Neural crest cell (in vitro differentiated cells): ENCODE measurements at regions not wholly inside any gene's neighbourhood (a gene's known extent, or its start where the extent isn't known, plus 50 kb on each side); places are given as distances from the start of the nearest gene placed in this dataset.
"Not testable (repeated sequence)": the region's sequence is repeated elsewhere in the genome, so short reads cannot be mapped to it uniquely, and the experiment has no call there.

ENCODE experiments used
- DNase-seq: peaks from one replicate; pipeline ENCODE4 v3.0.0; 2021; ENCODE audit warnings: low read depth, mixed read lengths, low spot score
- H3K27ac Mint-ChIP-seq: one replicate; pipeline ENCODE4 v1.8.0; 2021; ENCODE audit warnings: mild to moderate bottlenecking, mixed read lengths; ENCODE audit not compliant: unreplicated experiment
- H3K27me3 Mint-ChIP-seq: 2 replicates; pipeline ENCODE4 v1.8.0; 2021; ENCODE audit warnings: low read depth, mild to moderate bottlenecking, mixed read lengths
- H3K36me3 Mint-ChIP-seq: 2 replicates; pipeline ENCODE4 v1.8.0; 2021; ENCODE audit warnings: low read depth, mild to moderate bottlenecking, mixed read lengths
- H3K4me1 Mint-ChIP-seq: 2 replicates; pipeline ENCODE4 v1.8.0; 2021; ENCODE audit warnings: mixed read lengths
- H3K4me3 Mint-ChIP-seq: one replicate; pipeline ENCODE4 v1.8.0; 2021; ENCODE audit warnings: mild to moderate bottlenecking, mixed read lengths
- H3K9me3 Mint-ChIP-seq: 2 replicates; pipeline ENCODE4 v1.8.0; 2021; ENCODE audit warnings: mixed read lengths
- TF ChIP-seq, protein P1 (sequence below): fragments of 200-600 bp; sonication (generic); conservative IDR thresholded peaks from 2 replicates; pipeline ENCODE4 v1.5.0; 2021; ENCODE audit warnings: antibody characterized with exemption, mild to moderate bottlenecking

DNA sequence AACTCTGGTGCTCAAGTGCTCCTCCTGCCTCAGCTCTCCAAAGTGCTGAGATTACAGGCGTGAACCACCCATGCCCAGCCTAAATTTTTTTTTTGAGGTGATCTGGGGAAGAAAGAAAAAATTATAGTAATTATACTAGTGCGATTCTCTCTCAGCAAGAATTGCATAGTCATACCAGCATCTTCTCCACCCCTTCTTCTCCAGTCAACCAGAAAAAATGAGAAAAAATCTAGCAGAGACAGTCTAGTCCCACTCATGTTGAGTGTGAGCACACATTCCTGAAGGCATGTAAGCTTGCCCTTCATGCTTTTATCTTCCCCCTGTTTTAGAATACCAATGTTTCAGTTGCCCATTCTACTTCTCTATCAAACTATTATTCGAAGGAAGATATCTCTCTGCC is 207.6 kb downstream of the S1PR1 start:
- H3K27ac Mint-ChIP-seq: no peak overlapping the region
- peaks cover 12% of the 10 kb centered on the region for H3K4me1 Mint-ChIP-seq
- peaks cover 3% of the 10 kb centered on the region for H3K27me3 Mint-ChIP-seq

DNA sequence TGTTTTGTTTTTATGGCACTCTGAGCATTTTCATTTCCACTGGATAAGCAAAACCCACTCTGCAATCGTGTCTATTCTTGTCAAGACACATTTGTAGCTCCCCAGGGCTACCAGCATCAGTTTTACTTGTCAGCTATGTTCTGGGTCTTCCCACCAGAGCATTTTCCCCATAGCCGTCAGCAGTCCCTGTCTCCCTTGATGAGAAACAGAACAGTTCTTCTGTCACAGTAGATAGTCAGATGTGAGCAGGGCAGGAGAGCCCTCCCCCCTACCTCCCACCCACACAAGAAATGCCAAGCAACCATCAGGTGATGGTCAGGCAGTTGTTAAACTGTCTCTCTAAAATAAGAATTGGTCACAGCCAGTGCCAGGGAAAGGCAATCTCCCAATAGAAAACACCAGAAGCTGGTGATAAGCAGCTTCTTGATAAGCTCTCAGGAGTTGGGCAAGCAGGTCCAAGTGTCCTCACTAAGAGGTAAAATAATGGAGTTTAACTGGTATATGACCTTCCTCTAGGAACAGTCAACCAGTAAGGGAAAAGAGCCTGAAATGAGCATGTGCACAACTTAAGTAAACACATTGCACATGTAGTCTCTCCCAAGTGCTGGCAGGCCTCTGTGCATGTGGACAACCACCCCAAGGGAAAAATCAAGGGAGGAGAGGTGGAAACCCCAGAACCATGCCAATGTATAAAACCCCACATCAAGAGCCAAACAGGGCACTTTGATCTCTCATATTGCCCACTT is 208.2 kb downstream of the S1PR1 start:
- Mint-ChIP-seq H3K9me3 (no peaks in the 10 kb centered on the region), H3K4me3 (no peak overlapping the region), H3K4me1 (peaks cover 9% of the 10 kb centered on the region)

More for the DNA sequence above, 207.6 kb downstream of the S1PR1 start:
- no peaks in the 10 kb centered on the region for H3K9me3 Mint-ChIP-seq
- TF ChIP-seq, protein P1, sequence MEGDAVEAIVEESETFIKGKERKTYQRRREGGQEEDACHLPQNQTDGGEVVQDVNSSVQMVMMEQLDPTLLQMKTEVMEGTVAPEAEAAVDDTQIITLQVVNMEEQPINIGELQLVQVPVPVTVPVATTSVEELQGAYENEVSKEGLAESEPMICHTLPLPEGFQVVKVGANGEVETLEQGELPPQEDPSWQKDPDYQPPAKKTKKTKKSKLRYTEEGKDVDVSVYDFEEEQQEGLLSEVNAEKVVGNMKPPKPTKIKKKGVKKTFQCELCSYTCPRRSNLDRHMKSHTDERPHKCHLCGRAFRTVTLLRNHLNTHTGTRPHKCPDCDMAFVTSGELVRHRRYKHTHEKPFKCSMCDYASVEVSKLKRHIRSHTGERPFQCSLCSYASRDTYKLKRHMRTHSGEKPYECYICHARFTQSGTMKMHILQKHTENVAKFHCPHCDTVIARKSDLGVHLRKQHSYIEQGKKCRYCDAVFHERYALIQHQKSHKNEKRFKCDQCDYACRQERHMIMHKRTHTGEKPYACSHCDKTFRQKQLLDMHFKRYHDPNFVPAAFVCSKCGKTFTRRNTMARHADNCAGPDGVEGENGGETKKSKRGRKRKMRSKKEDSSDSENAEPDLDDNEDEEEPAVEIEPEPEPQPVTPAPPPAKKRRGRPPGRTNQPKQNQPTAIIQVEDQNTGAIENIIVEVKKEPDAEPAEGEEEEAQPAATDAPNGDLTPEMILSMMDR: no peak
- no peak for DNase-seq
- no peak overlapping the region for H3K4me3 Mint-ChIP-seq
- no peaks in the 10 kb centered on the region for H3K36me3 Mint-ChIP-seq

DNA sequence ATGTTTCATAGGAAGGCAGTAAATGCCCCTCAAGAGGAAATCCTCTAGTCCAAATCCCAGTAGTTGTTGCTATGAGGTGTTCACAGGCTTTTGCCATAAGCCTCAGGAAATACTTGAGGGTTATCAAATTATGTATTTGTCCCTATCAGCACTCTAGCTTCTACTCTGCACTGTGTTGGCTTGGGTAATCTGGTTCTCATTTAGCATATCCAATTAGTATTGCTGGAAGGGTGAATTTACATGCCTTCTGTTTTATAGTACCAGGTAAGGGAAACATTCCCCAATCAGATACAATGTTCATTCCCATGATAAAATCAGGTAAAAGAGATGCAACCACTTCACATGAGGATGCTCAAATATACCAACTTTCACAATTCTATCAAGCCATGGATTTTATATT is 211.2 kb downstream of the S1PR1 start:
- no peak for DNase-seq
- Mint-ChIP-seq H3K4me3 (no peak overlapping the region), H3K36me3 (no peaks in the 10 kb centered on the region), H3K4me1 (no peaks in the 10 kb centered on the region), H3K9me3 (peaks cover 3% of the 10 kb centered on the region), H3K27ac (no peak overlapping the region), H3K27me3 (peaks cover 3% of the 10 kb centered on the region)
- TF ChIP-seq, protein P1: no peak

More for the DNA sequence above, 208.2 kb downstream of the S1PR1 start:
- TF ChIP-seq, protein P1: no peak
- Mint-ChIP-seq H3K27ac (no peak overlapping the region), H3K36me3 (no peaks in the 10 kb centered on the region), H3K27me3 (peaks cover 3% of the 10 kb centered on the region)
- no peak for DNase-seq

DNA sequence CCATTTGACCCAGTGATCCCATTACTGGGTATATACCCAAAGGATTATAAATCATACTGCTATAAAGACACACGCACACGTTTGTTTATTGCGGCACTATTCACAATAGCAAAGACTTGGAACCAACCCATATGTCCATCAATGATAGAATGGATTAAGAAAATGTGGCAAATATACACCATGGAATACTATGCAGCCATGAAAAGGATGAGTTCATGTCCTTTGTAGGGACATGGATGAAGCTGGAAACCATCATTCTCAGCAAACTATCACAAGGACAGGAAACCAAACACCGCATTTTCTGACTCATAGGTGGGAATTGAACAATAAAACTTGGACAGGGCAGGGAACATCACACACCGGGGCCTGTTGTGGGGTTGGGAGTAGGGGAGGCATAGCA is 213.9 kb downstream of the S1PR1 start:
- H3K4me1 Mint-ChIP-seq, H3K4me3 Mint-ChIP-seq, H3K27me3 Mint-ChIP-seq, H3K27ac Mint-ChIP-seq, H3K9me3 Mint-ChIP-seq, H3K36me3 Mint-ChIP-seq, DNase-seq: not testable (repeated sequence)

DNA sequence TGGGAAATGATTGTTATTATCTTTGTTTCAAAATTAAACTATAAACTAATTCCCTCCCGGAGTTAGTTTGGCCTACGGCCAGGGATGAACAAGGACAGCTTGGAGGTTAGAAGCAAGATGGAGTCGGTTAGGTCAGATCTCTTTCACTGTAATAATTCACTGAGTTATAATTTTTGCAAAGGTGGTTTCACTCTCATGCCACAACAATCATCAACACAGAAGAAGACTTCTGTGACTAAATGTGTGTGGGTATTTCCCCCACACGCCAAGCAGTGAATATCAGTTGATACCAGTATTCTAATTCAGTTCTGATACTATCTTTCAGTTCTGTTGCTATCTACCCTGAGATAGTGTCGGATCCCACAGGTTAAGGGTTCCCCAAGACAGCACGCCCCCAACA is 215.1 kb downstream of the S1PR1 start:
- Mint-ChIP-seq H3K9me3 (peaks cover 3% of the 10 kb centered on the region), H3K27ac (no peak overlapping the region), H3K4me1 (no peaks in the 10 kb centered on the region), H3K36me3 (no peaks in the 10 kb centered on the region), H3K4me3 (no peak overlapping the region), H3K27me3 (peaks cover 2% of the 10 kb centered on the region)
- TF ChIP-seq, protein P1: no peak
- DNase-seq: no peak

DNA sequence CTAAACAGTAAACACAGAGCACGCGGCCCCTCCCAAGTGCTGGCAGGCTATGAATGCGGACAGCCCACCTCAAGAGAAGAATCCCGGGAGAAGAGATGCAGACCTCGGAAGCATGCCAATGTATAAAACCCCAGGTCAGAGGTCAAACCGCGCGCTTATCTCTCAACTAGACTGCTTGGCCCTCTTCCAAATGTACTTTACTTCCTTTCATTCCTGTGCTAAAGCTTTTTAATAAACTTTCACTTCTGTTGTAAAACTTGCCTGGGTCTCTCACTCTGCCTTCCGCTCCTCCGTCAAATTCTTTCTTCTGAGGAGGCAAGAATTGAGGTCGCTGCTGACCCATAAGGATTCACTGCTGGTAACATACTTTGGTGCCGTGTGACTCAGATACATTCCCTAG is 216.0 kb downstream of the S1PR1 start:
- no peaks in the 10 kb centered on the region for H3K36me3 Mint-ChIP-seq
- H3K27me3 Mint-ChIP-seq: no peaks in the 10 kb centered on the region
- no peaks in the 10 kb centered on the region for H3K4me1 Mint-ChIP-seq
- TF ChIP-seq, protein P1: no peak
- DNase-seq: no peak
- no peak overlapping the region for H3K27ac Mint-ChIP-seq
- H3K9me3 Mint-ChIP-seq: peaks cover 3% of the 10 kb centered on the region
- no peak overlapping the region for H3K4me3 Mint-ChIP-seq
